Stomach smooth muscle (tissue), 2 donors: ENCODE measurements at regions not wholly inside any gene's neighbourhood (a gene's known extent, or its start where the extent isn't known, plus 50 kb on each side); places are given as distances from the start of the nearest gene placed in this dataset.

ENCODE experiments used
- H3K27ac ChIP-seq: one replicate; pipeline ENCODE4 v1.7.0; 2013; ENCODE audit warnings: mild to moderate bottlenecking, low read length, inconsistent platforms
- H3K27me3 ChIP-seq, 2 donors: one replicate each; pipeline ENCODE4 v1.7.0; 2013; ENCODE audit warnings: low read length in 2 of 2; ENCODE audit not compliant: insufficient read depth in 2 of 2, control insufficient read depth in 1 of 2
- H3K36me3 ChIP-seq, 2 donors: one replicate each; pipeline ENCODE4 v1.7.0; 2013; ENCODE audit warnings: low read length in 2 of 2; ENCODE audit not compliant: control insufficient read depth in 2 of 2, insufficient read depth in 2 of 2
- H3K4me1 ChIP-seq: one replicate; pipeline ENCODE4 v1.7.0; 2013; ENCODE audit warnings: low read length; ENCODE audit not compliant: control insufficient read depth, insufficient read depth
- H3K4me3 ChIP-seq, 2 donors: one replicate each; pipeline ENCODE4 v1.7.0; 2013; ENCODE audit warnings: low read length in 2 of 2
- H3K9ac ChIP-seq, 2 donors: one replicate each; pipeline ENCODE4 v1.7.0; 2013; ENCODE audit warnings: low read length in 2 of 2, mild to moderate bottlenecking in 1 of 2
- H3K9me3 ChIP-seq, 2 donors: one replicate each; pipeline ENCODE4 v1.7.0; 2013; ENCODE audit warnings: low read length in 2 of 2; ENCODE audit not compliant: control insufficient read depth in 2 of 2
- donor health status: healthy.
- donor health status: Pancreatic carcinoma.

DNA sequence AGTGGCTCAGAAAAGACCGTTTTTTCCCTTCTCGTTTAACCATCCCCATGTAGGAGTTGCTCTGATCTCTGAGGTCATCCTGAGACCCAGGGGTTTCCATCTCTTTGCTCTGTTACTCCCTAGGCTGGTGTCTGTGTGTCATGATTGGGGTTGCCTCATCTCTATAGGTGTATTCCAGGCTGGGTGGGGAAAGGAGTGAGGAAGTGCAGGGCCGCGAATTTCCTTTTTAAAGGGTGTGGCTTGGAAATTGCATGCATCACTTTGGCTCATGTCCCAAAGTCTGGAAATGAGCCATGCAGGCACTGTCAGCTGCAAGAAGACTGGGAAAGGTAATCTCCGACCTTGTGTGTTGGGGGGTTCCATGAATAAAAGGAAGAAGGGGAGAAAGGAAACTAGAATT lies 201.9 kb downstream of the AACS start:
- H3K36me3 ChIP-seq: no peaks in the 10 kb centered on the region
- no peaks in the 10 kb centered on the region for H3K27me3 ChIP-seq
- no peaks in the 10 kb centered on the region for H3K9me3 ChIP-seq
- no peak overlapping the region for H3K27ac ChIP-seq
- no peaks in the 10 kb centered on the region for H3K4me1 ChIP-seq
- H3K9ac ChIP-seq: no peak overlapping the region
- no peak overlapping the region for H3K4me3 ChIP-seq

DNA sequence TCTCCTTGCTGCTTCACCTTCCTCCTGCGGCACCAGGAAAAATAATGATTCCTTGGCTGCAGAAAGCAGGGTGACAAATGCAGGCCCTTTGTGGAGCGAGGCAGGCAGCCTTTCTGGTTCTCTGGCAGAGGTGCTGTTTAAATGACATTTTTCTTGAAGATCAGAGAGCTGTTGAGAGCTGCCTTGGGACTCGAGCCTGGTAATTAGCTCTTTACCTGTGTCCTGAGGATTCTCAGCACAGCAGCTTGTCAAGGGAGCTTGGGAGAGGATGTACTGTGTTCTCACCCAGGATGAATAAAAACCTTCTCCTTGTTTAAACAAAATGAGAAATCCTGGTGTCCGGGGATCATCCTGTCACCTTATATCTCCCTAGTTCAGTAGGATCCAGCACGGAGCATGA lies 204.0 kb downstream of the AACS start:
- Histone ChIP-seq H3K4me1 (no peaks in the 10 kb centered on the region), H3K9me3 (no peaks in the 10 kb centered on the region), H3K27ac (no peak overlapping the region), H3K4me3 (no peak overlapping the region), H3K27me3 (no peaks in the 10 kb centered on the region), H3K9ac (no peak overlapping the region), H3K36me3 (no peaks in the 10 kb centered on the region)

DNA sequence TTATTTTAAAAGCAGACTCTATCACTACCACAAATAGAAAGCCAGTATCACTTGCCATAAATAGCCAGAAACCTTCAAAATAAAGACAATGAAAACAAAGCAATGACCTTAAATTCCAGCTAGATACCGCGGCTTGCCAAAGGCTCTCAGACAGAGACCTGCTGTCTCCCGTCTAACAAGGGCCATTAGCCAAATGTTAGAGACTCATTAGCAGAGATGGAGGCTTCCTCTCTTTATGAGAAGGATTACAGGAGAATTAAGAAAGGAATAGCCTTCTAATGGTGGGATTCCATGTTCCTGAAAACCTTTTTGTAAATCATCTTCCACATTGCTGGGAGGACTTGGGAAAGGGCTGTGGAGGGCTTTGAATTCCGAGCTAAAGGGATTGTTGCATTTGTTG lies 206.7 kb downstream of the AACS start:
- Histone ChIP-seq H3K9ac (no peak overlapping the region), H3K36me3 (no peaks in the 10 kb centered on the region), H3K27me3 (peaks cover 0 to 2% of the 10 kb centered on the region in 2 donors), H3K4me1 (no peaks in the 10 kb centered on the region), H3K9me3 (no peaks in the 10 kb centered on the region), H3K27ac (no peak overlapping the region), H3K4me3 (no peak overlapping the region)

DNA sequence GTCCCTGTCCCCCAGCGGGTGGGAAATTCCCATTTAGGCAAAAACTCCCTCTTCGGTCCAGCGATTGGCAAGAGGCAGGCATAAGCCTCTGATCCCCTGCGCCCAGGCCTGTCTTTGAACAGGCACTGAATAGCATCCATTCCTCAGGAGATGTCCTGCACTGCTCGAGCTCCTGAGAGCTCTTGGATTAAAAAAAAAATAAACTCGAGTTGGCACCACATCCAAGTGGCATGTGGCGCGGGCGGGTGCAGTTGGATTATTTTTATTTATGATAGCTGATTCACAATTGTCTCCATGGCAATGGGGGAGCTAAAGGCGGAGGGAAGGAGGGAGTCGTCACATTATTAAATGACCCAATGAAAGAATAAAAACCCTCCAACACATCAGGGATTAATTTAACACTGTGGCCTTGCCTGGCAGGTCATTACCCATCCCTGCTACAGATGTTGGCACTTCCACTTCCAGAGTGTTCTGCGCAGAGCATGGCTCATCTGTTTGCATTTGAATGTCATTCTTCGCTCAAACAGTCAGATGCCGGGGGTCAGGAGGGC lies 207.2 kb downstream of the AACS start:
- H3K9me3 ChIP-seq: no peaks in the 10 kb centered on the region
- H3K36me3 ChIP-seq: no peaks in the 10 kb centered on the region
- no peak overlapping the region for H3K27ac ChIP-seq
- H3K4me1 ChIP-seq: no peaks in the 10 kb centered on the region
- no peak overlapping the region for H3K9ac ChIP-seq
- peaks cover 0 to 2% of the 10 kb centered on the region in 2 donors for H3K27me3 ChIP-seq
- no peak overlapping the region for H3K4me3 ChIP-seq

DNA sequence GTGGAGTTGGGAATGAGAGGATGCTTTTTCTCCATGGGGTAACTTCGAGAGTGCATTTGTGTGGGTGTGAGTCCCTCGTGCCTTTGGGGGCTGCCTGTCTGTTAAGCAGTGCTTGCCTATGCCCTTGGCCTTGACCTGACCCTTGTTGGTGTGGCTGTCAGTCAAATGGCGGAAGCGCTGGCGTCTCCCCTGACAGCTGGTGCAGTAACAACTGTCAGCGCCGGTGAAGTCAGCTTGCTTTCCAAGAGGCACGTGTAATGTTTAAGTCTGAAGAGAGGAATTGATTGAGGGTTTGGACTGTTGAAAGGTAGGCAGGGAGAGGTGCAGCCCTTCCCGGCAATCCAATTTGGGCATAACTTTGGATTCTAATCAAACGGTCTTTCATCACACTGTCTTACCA lies 211.3 kb downstream of the AACS start:
- no peak overlapping the region for H3K27ac ChIP-seq
- no peaks in the 10 kb centered on the region for H3K36me3 ChIP-seq
- H3K9me3 ChIP-seq: no peaks in the 10 kb centered on the region
- H3K4me3 ChIP-seq: no peak overlapping the region
- H3K9ac ChIP-seq: no peak overlapping the region
- H3K27me3 ChIP-seq: peaks cover 3 to 6% of the 10 kb centered on the region in 2 donors
- H3K4me1 ChIP-seq: no peaks in the 10 kb centered on the region

DNA sequence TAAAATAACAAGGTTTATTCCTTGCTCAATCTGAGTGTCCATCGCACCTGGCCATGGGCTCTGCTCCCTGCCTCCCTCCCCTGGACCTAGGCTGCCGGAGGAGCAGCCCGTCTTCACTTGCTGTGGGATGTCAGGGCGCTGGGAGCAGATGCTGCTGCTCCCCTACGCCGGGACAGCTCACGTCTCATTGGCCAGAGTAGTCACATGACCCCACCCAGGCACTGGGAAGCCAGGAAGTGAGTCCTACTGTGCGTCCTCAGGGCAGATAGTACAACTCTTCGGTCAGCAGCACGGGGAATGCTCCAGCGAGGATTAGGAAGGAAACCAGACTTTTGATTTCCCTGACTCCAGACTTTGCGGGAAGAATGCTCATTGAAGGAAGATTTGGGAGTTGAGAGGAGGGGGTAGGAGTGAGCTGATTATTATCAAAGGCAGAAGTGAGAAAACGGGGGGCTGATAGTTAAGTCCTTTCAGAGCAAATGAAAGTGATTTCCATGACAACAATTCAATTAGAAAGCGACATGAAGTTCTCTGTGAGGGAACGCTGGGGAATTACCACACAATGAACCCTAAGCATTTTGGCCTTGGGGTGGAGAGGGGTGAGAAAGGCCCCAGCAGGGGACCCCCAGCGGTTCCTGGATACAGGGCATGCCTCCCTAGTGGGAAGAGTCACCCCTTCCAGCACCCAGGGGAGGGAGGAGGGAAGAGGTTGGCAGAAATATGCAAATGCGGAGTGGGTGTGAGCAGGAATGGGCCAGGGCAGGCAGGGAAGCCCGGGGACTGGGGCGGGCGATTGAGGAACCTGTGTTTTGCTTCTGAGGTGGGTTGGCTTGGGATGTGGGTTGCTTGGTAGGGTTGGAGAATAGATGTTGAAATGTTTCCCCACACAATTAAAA lies 215.5 kb downstream of the AACS start:
- Histone ChIP-seq H3K27me3 (peaks cover 3 to 4% of the 10 kb centered on the region in 2 donors), H3K4me1 (no peaks in the 10 kb centered on the region), H3K9me3 (no peaks in the 10 kb centered on the region), H3K4me3 (no peak overlapping the region), H3K27ac (no peak overlapping the region), H3K36me3 (no peaks in the 10 kb centered on the region), H3K9ac (no peak overlapping the region)

DNA sequence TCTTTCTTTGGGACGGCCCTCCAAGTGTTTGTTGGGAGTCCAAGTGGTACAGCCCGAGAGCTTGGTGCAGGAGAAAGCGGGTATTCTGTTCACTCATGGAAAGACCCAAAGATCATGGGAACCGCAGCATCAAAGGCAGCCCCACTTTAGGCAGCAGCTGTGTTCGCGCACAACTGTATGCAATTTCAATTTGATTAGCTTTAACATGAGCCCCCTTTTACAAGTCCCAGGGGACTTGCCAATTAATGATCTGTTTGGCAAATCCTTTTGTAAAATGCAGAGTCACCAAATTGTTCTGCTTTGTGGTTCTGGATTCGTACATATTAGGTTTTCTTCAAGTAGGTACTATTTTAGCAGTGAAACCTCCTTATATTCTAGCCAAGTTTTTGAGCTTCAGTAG lies 217.7 kb downstream of the AACS start:
- Histone ChIP-seq H3K36me3 (no peaks in the 10 kb centered on the region), H3K27ac (no peak overlapping the region), H3K4me1 (no peaks in the 10 kb centered on the region), H3K9ac (no peak overlapping the region), H3K4me3 (no peak overlapping the region), H3K27me3 (peaks cover 3 to 4% of the 10 kb centered on the region in 2 donors), H3K9me3 (peaks cover 0 to 4% of the 10 kb centered on the region in 2 donors)

DNA sequence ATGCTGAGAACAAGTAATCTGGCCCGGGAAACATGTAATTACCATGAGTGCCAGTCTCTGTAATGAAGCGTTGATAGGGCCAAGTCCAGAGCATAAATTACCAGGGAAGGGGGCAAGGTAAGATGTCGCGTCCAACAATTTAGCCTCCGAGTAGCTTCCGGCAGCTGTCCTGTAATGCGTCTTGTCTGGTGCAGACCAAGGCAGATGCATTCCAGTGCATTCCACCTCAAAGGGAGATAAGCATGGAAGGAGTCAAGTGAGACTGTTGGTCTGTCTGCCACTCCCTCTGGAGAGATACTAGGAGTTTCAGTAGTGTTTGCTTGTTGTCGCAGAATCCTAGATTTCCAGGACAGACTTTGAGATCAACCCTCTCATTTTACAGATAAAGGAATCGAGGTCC lies 218.3 kb downstream of the AACS start:
- H3K27me3 ChIP-seq: peaks cover 3 to 4% of the 10 kb centered on the region in 2 donors
- no peak overlapping the region for H3K27ac ChIP-seq
- no peaks in the 10 kb centered on the region for H3K4me1 ChIP-seq
- H3K9ac ChIP-seq: no peak overlapping the region
- H3K4me3 ChIP-seq: no peak overlapping the region
- no peaks in the 10 kb centered on the region for H3K36me3 ChIP-seq
- H3K9me3 ChIP-seq: peaks cover 0 to 4% of the 10 kb centered on the region in 2 donors

DNA sequence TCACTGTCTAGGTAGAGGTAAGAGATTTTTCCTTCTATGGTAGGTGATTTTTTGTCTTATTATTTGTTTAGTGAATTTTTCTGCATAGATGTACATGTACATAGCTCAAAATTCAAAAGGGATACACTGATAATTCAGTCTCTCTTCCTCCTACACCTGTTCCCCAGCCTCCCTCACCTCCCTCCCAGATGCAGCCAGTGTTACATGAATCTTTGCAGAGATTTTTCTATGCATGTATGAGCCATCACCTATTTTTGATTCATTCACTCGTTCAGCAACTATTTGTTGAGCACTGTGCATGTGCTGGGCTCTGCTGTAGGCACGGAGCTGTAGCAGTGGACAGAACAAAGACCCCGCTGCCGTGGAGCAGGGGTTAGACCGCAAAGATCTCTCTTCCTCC lies 218.9 kb downstream of the AACS start:
- H3K9ac ChIP-seq: no peak overlapping the region
- peaks cover under 1 to 3% of the 10 kb centered on the region in 2 donors for H3K27me3 ChIP-seq
- H3K4me1 ChIP-seq: no peaks in the 10 kb centered on the region
- H3K9me3 ChIP-seq: peaks cover 0 to 4% of the 10 kb centered on the region in 2 donors
- no peak overlapping the region for H3K27ac ChIP-seq
- no peaks in the 10 kb centered on the region for H3K36me3 ChIP-seq
- H3K4me3 ChIP-seq: no peak overlapping the region

DNA sequence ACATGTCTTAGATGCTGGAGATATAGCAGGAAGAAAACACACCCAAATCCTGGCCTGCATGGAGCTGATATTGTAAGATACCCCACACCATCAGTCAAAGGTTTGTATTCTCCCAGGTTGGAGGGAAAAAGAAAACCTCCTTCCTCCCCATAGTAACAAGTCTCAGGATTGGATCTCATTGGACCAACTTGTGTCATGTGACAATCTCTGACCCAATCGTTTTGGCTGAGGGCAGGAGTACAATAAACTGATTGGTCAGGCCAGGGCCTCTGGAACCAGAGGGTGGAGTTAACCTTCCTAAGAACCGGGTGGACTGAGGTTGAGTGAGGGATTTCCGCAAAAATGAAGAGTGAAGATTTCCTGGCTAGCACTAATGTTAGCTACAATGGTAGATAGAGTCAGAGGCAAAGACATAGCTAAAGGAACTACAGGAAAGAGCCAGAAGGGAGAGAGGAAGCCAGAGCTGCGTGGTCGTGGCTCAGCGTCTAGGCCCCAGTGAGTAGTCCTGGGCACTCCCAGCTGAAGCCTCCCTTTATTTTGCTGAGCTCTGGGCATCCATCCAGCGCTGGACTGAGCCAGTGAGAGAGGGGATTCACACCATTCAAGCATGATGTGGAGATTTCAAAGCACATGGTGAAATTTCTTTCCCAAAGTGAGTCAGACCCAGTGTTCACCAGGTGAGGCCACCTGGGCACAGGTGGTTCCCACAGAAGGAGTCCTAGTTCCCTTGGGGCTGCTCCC lies 219.9 kb downstream of the AACS start:
- Histone ChIP-seq H3K9ac (no peak overlapping the region), H3K27me3 (peaks cover 0 to 3% of the 10 kb centered on the region in 2 donors), H3K9me3 (peaks cover 0 to 4% of the 10 kb centered on the region in 2 donors), H3K4me1 (no peaks in the 10 kb centered on the region), H3K4me3 (no peak overlapping the region), H3K36me3 (no peaks in the 10 kb centered on the region), H3K27ac (no peak overlapping the region)
